BE2C (cell line): ENCODE measurements at regions not wholly inside any gene's neighbourhood (a gene's known extent, or its start where the extent isn't known, plus 50 kb on each side); places are given as distances from the start of the nearest gene placed in this dataset.

Experiments used
- DNase-seq: peaks from one replicate; pipeline ENCODE4 v3.0.0-alpha.2; 2020
- H3K27me3 ChIP-seq: fragments of 250-450 bp; sonication (Bioruptor Pico); 2 replicates; pipeline ENCODE4 v1.5.1; 2020; ENCODE audit warnings: mild to moderate bottlenecking
- H3K36me3 ChIP-seq: fragments of 250-450 bp; sonication (Bioruptor Pico); 2 replicates; pipeline ENCODE4 v1.5.1; 2020; ENCODE audit warnings: mild to moderate bottlenecking
- H3K4me1 ChIP-seq: fragments of 250-450 bp; sonication (Bioruptor Pico); 2 replicates; pipeline ENCODE4 v1.5.1; 2020
- H3K4me3 ChIP-seq: 2 replicates; pipeline ENCODE4 v1.5.1; 2011; ENCODE audit warnings: low read depth, low read length
- H3K9me3 ChIP-seq: fragments of 250-450 bp; sonication (Bioruptor Pico); 2 replicates; pipeline ENCODE4 v1.5.1; 2020
- TF ChIP-seq, protein P1 (sequence below): IDR thresholded peaks from 2 replicates; pipeline ENCODE4 v1.5.1; 2012; ENCODE audit warnings: mild to moderate bottlenecking, low read depth, low read length

GRCh38 chrX:34559325-34559724, 97.8 kb downstream of the TMEM47 start:
- no peaks in the 10 kb centered on the region for H3K27me3 ChIP-seq
- H3K36me3 ChIP-seq, result no peaks in the 10 kb centered on the region
- H3K4me3 ChIP-seq, result no peak overlapping the region
- TF ChIP-seq, protein P1, sequence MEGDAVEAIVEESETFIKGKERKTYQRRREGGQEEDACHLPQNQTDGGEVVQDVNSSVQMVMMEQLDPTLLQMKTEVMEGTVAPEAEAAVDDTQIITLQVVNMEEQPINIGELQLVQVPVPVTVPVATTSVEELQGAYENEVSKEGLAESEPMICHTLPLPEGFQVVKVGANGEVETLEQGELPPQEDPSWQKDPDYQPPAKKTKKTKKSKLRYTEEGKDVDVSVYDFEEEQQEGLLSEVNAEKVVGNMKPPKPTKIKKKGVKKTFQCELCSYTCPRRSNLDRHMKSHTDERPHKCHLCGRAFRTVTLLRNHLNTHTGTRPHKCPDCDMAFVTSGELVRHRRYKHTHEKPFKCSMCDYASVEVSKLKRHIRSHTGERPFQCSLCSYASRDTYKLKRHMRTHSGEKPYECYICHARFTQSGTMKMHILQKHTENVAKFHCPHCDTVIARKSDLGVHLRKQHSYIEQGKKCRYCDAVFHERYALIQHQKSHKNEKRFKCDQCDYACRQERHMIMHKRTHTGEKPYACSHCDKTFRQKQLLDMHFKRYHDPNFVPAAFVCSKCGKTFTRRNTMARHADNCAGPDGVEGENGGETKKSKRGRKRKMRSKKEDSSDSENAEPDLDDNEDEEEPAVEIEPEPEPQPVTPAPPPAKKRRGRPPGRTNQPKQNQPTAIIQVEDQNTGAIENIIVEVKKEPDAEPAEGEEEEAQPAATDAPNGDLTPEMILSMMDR, result no peak
- H3K4me1 ChIP-seq, result no peaks in the 10 kb centered on the region
- H3K9me3 ChIP-seq, result no peaks in the 10 kb centered on the region
- no peak for DNase-seq

DNA sequence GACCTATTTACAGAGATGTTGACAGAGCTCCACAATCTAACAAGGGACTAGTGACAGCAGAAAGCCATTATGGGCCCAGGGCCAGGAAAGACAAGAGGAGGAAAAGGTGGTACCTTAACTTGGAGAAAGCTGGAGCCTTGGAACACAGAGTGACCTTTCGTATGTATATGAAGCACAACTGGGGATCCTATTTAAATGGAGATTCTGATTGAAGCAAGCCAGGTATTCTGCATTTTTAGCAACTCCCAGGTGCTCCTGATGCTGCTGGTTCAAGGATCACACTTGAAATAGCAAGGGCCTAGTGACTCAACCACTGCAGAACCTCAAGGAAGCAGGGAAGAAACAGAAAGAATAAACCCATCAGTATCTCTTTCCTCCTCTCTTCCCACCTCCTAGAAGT, 99.4 kb downstream of the TMEM47 start:
- H3K36me3 ChIP-seq, result no peaks in the 10 kb centered on the region
- no peak overlapping the region for H3K4me3 ChIP-seq
- no peaks in the 10 kb centered on the region for H3K27me3 ChIP-seq
- TF ChIP-seq, protein P1, result no peak
- no peaks in the 10 kb centered on the region for H3K4me1 ChIP-seq
- DNase-seq, result no peak
- no peaks in the 10 kb centered on the region for H3K9me3 ChIP-seq

- Histone ChIP-seq H3K4me3 (no peak overlapping the region), H3K36me3 (no peaks in the 10 kb centered on the region), H3K27me3 (no peaks in the 10 kb centered on the region), H3K4me1 (no peaks in the 10 kb centered on the region), H3K9me3 (no peaks in the 10 kb centered on the region)
- TF ChIP-seq, protein P1, result no peak
- no peak for DNase-seq
Observed at GRCh38 chrX:34555481-34555880, 101.6 kb downstream of the TMEM47 start.

- no peaks in the 10 kb centered on the region for H3K36me3 ChIP-seq
- no peak for DNase-seq
- TF ChIP-seq, protein P1, result no peak
Observed at GRCh38 chrX:34546366-34546765, 110.7 kb downstream of the TMEM47 start.

GRCh38 chrX:34528081-34528480, 129.0 kb downstream of the TMEM47 start:
- Histone ChIP-seq H3K4me3 (no peak overlapping the region), H3K36me3 (no peaks in the 10 kb centered on the region), H3K9me3 (no peaks in the 10 kb centered on the region), H3K27me3 (no peaks in the 10 kb centered on the region), H3K4me1 (no peaks in the 10 kb centered on the region)
- TF ChIP-seq, protein P1, result no peak
- no peak for DNase-seq

More at GRCh38 chrX:34546366-34546765, 110.7 kb downstream of the TMEM47 start:
- no peak overlapping the region for H3K4me3 ChIP-seq
- H3K4me1 ChIP-seq, result no peaks in the 10 kb centered on the region
- no peaks in the 10 kb centered on the region for H3K9me3 ChIP-seq
- no peaks in the 10 kb centered on the region for H3K27me3 ChIP-seq

- Histone ChIP-seq H3K4me1 (no peaks in the 10 kb centered on the region), H3K4me3 (no peak overlapping the region), H3K27me3 (no peaks in the 10 kb centered on the region), H3K9me3 (no peaks in the 10 kb centered on the region), H3K36me3 (no peaks in the 10 kb centered on the region)
- TF ChIP-seq, protein P1, result no peak
- no peak for DNase-seq
Observed at GRCh38 chrX:34521563-34521962, 135.5 kb downstream of the TMEM47 start.
